ENCODE measurements at regions not wholly inside any gene's neighbourhood (a gene's known extent, or its start where the extent isn't known, plus 50 kb on each side); places are given as distances from the start of the nearest gene placed in this dataset.

DNA sequence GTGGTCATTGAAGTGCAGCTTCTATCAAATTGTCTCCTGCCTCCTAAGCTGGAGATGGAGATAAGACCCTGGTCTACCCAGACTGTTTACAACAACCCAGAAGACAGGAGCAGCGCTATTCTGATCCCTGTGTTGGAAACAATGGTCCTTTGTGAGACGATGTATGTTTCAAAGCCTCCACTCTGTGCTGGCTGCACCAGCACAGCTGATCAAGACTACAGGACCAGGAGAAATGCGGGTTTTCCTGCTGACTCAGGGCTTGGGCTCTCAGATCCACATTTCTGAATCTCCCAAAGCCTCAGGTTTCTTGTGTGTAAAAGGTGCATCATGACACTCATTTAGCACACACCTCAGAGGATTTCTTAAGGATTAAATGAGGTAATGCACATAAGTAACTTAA, 92.0 kb downstream of the POU3F3 start:
- intact Hi-C loops (cut with micrococcal nuclease) = no loop called here
- H3K36me3 ChIP-seq (ENCODE audit: control insufficient read depth, insufficient read depth, low read length) = no peaks in the 10 kb centered on the region
- no peak overlapping the region for H2AK9ac ChIP-seq (replicated peaks; ENCODE audit: low read depth, low read length, poor library complexity)
- H4K8ac ChIP-seq (ENCODE audit: low read depth in 2 of 2, low read length in 2 of 2) = no peak overlapping the region
- no peak overlapping the region for H3K18ac ChIP-seq (ENCODE audit: low read depth, low read length)
- no peak overlapping the region for H3K27ac ChIP-seq (ENCODE audit: insufficient read depth, low read length)
- no peak overlapping the region for H2AK5ac ChIP-seq (ENCODE audit: low read depth, low read length)
- H2AFZ ChIP-seq (replicated peaks; ENCODE audit: low read length, poor library complexity) = no peak overlapping the region
- H3K9ac ChIP-seq (ENCODE audit: low read depth, low read length) = no peak overlapping the region
- WGBS, 2 experiments (ENCODE audit: extremely low coverage in 2 of 2, insufficient read length in 1 of 2) = no CpG with 5 or more reads among the region's 3 CpGs
- no TSS peak for BruUV-seq (replicated peaks)
- POLR2A ChIA-PET (ENCODE audit: unreplicated experiment) = no interaction called here
- ATAC-seq (ENCODE audit: low read depth) (no peak), DNase-seq (no peak)
- no peak overlapping the region for H3K4me3 ChIP-seq (ENCODE audit: insufficient read depth, low read depth, low read length)
- H3K27me3 ChIP-seq (ENCODE audit: control insufficient read depth, insufficient read depth, low read length) = peaks cover 2% of the 10 kb centered on the region; the same call in 1 of the 2 replicates
- H4K5ac ChIP-seq (ENCODE audit: low read depth, low read length) = no peak overlapping the region
- no peak overlapping the region for H2BK20ac ChIP-seq (ENCODE audit: low read depth, low read length)
- dilution Hi-C loops (cut with HindIII; ENCODE audit: low sequenced_read_pairs, unreplicated experiment) = no loop called here
- no peaks in the 10 kb centered on the region for H3K4me1 ChIP-seq (ENCODE audit: control insufficient read depth, insufficient read depth, low read length)
- CTCF ChIA-PET = no interaction called here
- H3K14ac ChIP-seq (replicated peaks; ENCODE audit: low read depth, low read length) = no peak overlapping the region
- no peak overlapping the region for H3K23ac ChIP-seq (ENCODE audit: low read depth, low read length)
- H3K9me1 ChIP-seq (ENCODE audit: insufficient read depth, low read length) = no peaks in the 10 kb centered on the region
- no peak overlapping the region for H2BK15ac ChIP-seq (ENCODE audit: low read depth, low read length)
- H4K20me1 ChIP-seq (ENCODE audit: insufficient read depth, low read length) = no peaks in the 10 kb centered on the region
- H3K9me3 ChIP-seq (ENCODE audit: control insufficient read depth, insufficient read depth, low read length) = no peaks in the 10 kb centered on the region
- H3K56ac ChIP-seq (ENCODE audit: extremely low read depth, insufficient read depth, low read length) = no peak overlapping the region
- H2BK120ac ChIP-seq (ENCODE audit: low read depth, low read length) = no peak overlapping the region
- no peak overlapping the region for H2BK5ac ChIP-seq (ENCODE audit: low read depth, low read length, poor library complexity, severe bottlenecking)
- in situ Hi-C loops (cut with MboI; ENCODE audit: low sequenced_read_pairs) = no loop called here
- H3K79me1 ChIP-seq (ENCODE audit: low read depth in 1 of 2, low read length in 2 of 2) = no peaks in the 10 kb centered on the region
- TF ChIP-seq POLR2A (IDR thresholded peaks at IDR 0.05; ENCODE audit: low read depth, low read length) (no peak), MAZ (IDR thresholded peaks at IDR 0.05; ENCODE audit: borderline replicate concordance, low read depth, low read length) (no peak), CEBPB (IDR thresholded peaks at IDR 0.05; ENCODE audit: low read depth, low read length) (no peak), RFX5 (IDR thresholded peaks at IDR 0.05; ENCODE audit: low read depth, low read length) (no peak), CHD1 (IDR thresholded peaks at IDR 0.05; ENCODE audit: low read depth, low read length) (no peak), RAD21 (IDR thresholded peaks at IDR 0.05; ENCODE audit: low read length) (no peak), SMC3 (IDR thresholded peaks at IDR 0.05; ENCODE audit: low read depth, low read length) (no peak), MXI1 (IDR thresholded peaks at IDR 0.05; ENCODE audit: borderline replicate concordance, low read depth, low read length) (no peak), MAFK (IDR thresholded peaks at IDR 0.05; ENCODE audit: low read depth, low read length) (no peak), BHLHE40 (IDR thresholded peaks at IDR 0.05; ENCODE audit: low read depth, low read length) (no peak), RCOR1 (IDR thresholded peaks at IDR 0.05; ENCODE audit: insufficient replicate concordance, low read length) (no peak), FOS (IDR thresholded peaks at IDR 0.05; ENCODE audit: low read depth, low read length) (no peak), NFE2L2 (IDR thresholded peaks at IDR 0.05; ENCODE audit: low read depth, low read length) (no peak)
- TF ChIP-seq, protein P1, sequence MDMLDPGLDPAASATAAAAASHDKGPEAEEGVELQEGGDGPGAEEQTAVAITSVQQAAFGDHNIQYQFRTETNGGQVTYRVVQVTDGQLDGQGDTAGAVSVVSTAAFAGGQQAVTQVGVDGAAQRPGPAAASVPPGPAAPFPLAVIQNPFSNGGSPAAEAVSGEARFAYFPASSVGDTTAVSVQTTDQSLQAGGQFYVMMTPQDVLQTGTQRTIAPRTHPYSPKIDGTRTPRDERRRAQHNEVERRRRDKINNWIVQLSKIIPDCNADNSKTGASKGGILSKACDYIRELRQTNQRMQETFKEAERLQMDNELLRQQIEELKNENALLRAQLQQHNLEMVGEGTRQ (IDR thresholded peaks at IDR 0.05; ENCODE audit: low read depth, low read length) = no peak
- TF ChIP-seq, protein P2, sequence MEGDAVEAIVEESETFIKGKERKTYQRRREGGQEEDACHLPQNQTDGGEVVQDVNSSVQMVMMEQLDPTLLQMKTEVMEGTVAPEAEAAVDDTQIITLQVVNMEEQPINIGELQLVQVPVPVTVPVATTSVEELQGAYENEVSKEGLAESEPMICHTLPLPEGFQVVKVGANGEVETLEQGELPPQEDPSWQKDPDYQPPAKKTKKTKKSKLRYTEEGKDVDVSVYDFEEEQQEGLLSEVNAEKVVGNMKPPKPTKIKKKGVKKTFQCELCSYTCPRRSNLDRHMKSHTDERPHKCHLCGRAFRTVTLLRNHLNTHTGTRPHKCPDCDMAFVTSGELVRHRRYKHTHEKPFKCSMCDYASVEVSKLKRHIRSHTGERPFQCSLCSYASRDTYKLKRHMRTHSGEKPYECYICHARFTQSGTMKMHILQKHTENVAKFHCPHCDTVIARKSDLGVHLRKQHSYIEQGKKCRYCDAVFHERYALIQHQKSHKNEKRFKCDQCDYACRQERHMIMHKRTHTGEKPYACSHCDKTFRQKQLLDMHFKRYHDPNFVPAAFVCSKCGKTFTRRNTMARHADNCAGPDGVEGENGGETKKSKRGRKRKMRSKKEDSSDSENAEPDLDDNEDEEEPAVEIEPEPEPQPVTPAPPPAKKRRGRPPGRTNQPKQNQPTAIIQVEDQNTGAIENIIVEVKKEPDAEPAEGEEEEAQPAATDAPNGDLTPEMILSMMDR (conservative IDR thresholded peaks at IDR 0.05; ENCODE audit: low read depth, low read length) = no peak
- TF ChIP-seq, protein P3, sequence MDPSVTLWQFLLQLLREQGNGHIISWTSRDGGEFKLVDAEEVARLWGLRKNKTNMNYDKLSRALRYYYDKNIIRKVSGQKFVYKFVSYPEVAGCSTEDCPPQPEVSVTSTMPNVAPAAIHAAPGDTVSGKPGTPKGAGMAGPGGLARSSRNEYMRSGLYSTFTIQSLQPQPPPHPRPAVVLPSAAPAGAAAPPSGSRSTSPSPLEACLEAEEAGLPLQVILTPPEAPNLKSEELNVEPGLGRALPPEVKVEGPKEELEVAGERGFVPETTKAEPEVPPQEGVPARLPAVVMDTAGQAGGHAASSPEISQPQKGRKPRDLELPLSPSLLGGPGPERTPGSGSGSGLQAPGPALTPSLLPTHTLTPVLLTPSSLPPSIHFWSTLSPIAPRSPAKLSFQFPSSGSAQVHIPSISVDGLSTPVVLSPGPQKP (IDR thresholded peaks at IDR 0.05; ENCODE audit: borderline replicate concordance, low read depth, low read length) = no peak
- H3K4ac ChIP-seq (ENCODE audit: low read depth, low read length) = no peak overlapping the region
- H3K4me2 ChIP-seq (ENCODE audit: low read depth, low read length) = no peak overlapping the region
- H4K91ac ChIP-seq (ENCODE audit: insufficient read depth, low read depth, low read length) = no peak overlapping the region
